HL-60 (cell line): ENCODE measurements at regions not wholly inside any gene's neighbourhood (a gene's known extent, or its start where the extent isn't known, plus 50 kb on each side); places are given as distances from the start of the nearest gene placed in this dataset.

ENCODE experiments used
- CTCF ChIP-seq: IDR thresholded peaks from one replicate; pipeline ENCODE4 v1.5.1; 2011; ENCODE audit warnings: low read length, control low read depth, inconsistent platforms; ENCODE audit not compliant: insufficient read depth
- POLR2AphosphoS5 ChIP-seq: IDR thresholded peaks from 2 replicates; pipeline ENCODE4 v1.6.1; 2012; ENCODE audit warnings: low read depth
- REST ChIP-seq: IDR thresholded peaks from 2 replicates; pipeline ENCODE4 v1.6.1; 2012; ENCODE audit warnings: low read depth; ENCODE audit not compliant: insufficient replicate concordance

DNA sequence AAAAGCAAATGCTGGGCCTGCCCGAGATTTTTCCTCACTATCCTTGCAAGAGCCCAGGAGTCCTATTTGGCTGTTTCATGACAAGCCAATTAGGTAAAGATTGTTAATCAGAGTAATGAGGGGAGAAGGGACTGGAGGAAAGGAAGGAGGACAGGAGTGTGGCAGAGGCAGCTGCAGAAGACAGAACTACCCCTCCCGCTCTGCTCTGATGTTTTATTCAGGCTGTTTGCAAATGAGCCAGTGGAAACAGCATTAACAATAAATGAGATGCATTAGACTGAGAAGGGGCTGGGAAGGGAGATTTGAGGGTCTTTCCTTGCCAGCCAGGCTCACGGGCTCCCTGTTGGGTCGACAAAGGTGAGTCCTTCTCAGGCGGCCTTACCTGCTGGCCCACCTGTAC, 421.0 kb upstream of the CCDC196 start:
- TF ChIP-seq CTCF (no peak), REST (no peak), POLR2AphosphoS5 (no peak)
